H1 (cell line): ENCODE measurements at regions not wholly inside any gene's neighbourhood (a gene's known extent, or its start where the extent isn't known, plus 50 kb on each side); places are given as distances from the start of the nearest gene placed in this dataset.

Source experiments
- CTCF ChIA-PET: fragments of 300-600 bp; sonication (Branson Sonifier 250); formaldehyde crosslinking; loops from one replicate; lab custom pipeline; 2021; ENCODE audit not compliant: partially characterized antibody; lab: Charles Lee
- POLR2A ChIA-PET: fragments of 300-600 bp; sonication (Branson Sonifier 250); formaldehyde crosslinking; loops from one replicate; lab custom pipeline; 2021; ENCODE audit warnings: inconsistent platforms; ENCODE audit not compliant: partially characterized antibody; lab: Charles Lee
- DNase-seq, 2 experiments: peaks; one replicate each; pipeline versions ENCODE4 v3.0.0 to v3.0.0-alpha.2; 2010 to 2022; ENCODE audit warnings: low spot score in 2 of 2, low read depth in 1 of 2, mixed read lengths in 1 of 2
- FAIRE-seq: peaks from 2 replicates; lab custom pipeline; 2011; peaks lifted over from hg19 to GRCh38; lab: Jason Lieb, UNC
- H2AFZ ChIP-seq: 2 replicates; pipeline ENCODE4 v1.8.1; 2012; ENCODE audit warnings: low read length, inconsistent platforms
- H2AK5ac ChIP-seq: 2 replicates; pipeline ENCODE4 v1.6.1; 2013; ENCODE audit warnings: low read depth, low read length
- H2BK120ac ChIP-seq: replicated peaks from 2 replicates; pipeline ENCODE3; 2013; ENCODE audit warnings: low read depth, low read length, inconsistent platforms
- H2BK12ac ChIP-seq: 2 replicates; pipeline ENCODE4 v1.6.1; 2013; ENCODE audit warnings: low read depth, low read length
- H2BK15ac ChIP-seq: 2 replicates; pipeline ENCODE4 v1.6.1; 2013; ENCODE audit warnings: low read length
- H2BK20ac ChIP-seq: 2 replicates; pipeline ENCODE4 v1.6.1; 2013; ENCODE audit warnings: low read length
- H2BK5ac ChIP-seq: 2 replicates; pipeline ENCODE4 v1.6.1; 2013; ENCODE audit warnings: low read depth, low read length
- H3K14ac ChIP-seq: 2 replicates; pipeline ENCODE4 v1.6.1; 2013; ENCODE audit warnings: inconsistent platforms; ENCODE audit not compliant: insufficient read length
- H3K18ac ChIP-seq: 2 replicates; pipeline ENCODE4 v1.6.1; 2013; ENCODE audit warnings: low read length; ENCODE audit errors: extremely low read depth
- H3K23ac ChIP-seq: 2 replicates; pipeline ENCODE4 v1.6.1; 2013; ENCODE audit warnings: inconsistent platforms; ENCODE audit not compliant: insufficient read length
- H3K23me2 ChIP-seq: 2 replicates; pipeline ENCODE4 v1.6.1; 2013; ENCODE audit warnings: low read depth, low read length
- H3K27ac ChIP-seq: 2 replicates; pipeline ENCODE4 v1.6.1; 2011; ENCODE audit warnings: low read depth, low read length, inconsistent platforms
- H3K27me3 ChIP-seq, 4 experiments: replicated peaks in 1 of 4; 1 replicate in 1 of 4; 2 replicates in 3 of 4; pipeline versions ENCODE4 v1.6.1 to v1.8.1; 2011 to 2013; ENCODE audit warnings: low read length in 3 of 4, mild to moderate bottlenecking in 3 of 4, inconsistent platforms in 2 of 4, mixed read lengths in 2 of 4, moderate library complexity in 1 of 4; ENCODE audit not compliant: control insufficient read depth in 3 of 4, insufficient read depth in 3 of 4; ENCODE audit errors: extremely low read depth in 1 of 4
- H3K36me3 ChIP-seq, 4 experiments: 2 replicates each; pipeline versions ENCODE4 v1.6.1 to v1.8.1; 2011 to 2013; ENCODE audit warnings: mild to moderate bottlenecking in 4 of 4, low read length in 3 of 4, moderate library complexity in 2 of 4, control low read depth in 1 of 4, inconsistent platforms in 1 of 4; ENCODE audit not compliant: insufficient read depth in 4 of 4, control insufficient read depth in 2 of 4
- H3K4ac ChIP-seq: replicated peaks from 2 replicates; pipeline ENCODE3; 2013; ENCODE audit warnings: low read length, low read depth, mixed read lengths, inconsistent platforms; ENCODE audit not compliant: insufficient read length
- H3K4me1 ChIP-seq, 4 experiments: replicated peaks in 1 of 4; 1 replicate in 1 of 4; 2 replicates in 3 of 4; pipeline versions ENCODE4 v1.6.1 to v1.8.1; 2011 to 2013; ENCODE audit warnings: low read length in 3 of 4, inconsistent platforms in 2 of 4, mixed read lengths in 1 of 4; ENCODE audit not compliant: insufficient read depth in 4 of 4, control insufficient read depth in 3 of 4
- H3K4me2 ChIP-seq, 2 experiments: 2 replicates each; pipeline versions ENCODE4 v1.6.1 to v1.8.1; 2011 to 2013; ENCODE audit warnings: low read depth in 2 of 2, low read length in 2 of 2, control low read depth in 1 of 2, inconsistent platforms in 1 of 2, mild to moderate bottlenecking in 1 of 2; ENCODE audit not compliant: insufficient read depth in 1 of 2
- H3K4me3 ChIP-seq, 4 experiments: fragments of 200-600, 300-600 bp in 1 of 4; sonication (generic), shearing (Covaris generic), sonication (Bioruptor Twin) in 1 of 4; 2 replicates each; pipeline versions ENCODE4 v1.5.1 to v1.8.1; 2011 to 2016; ENCODE audit warnings: low read length in 4 of 4, low read depth in 3 of 4, control low read depth in 2 of 4, inconsistent platforms in 2 of 4, mild to moderate bottlenecking in 2 of 4, mixed read lengths in 1 of 4, moderate library complexity in 1 of 4; ENCODE audit not compliant: insufficient read depth in 2 of 4; ENCODE audit errors: extremely low read depth in 1 of 4
- H3K56ac ChIP-seq: replicated peaks from 2 replicates; pipeline ENCODE3; 2013; ENCODE audit warnings: low read depth, mild to moderate bottlenecking, mixed read lengths, low read length, inconsistent platforms; ENCODE audit not compliant: insufficient read length
- H3K79me1 ChIP-seq: 2 replicates; pipeline ENCODE4 v1.6.1; 2013; ENCODE audit warnings: low read depth, low read length, control low read depth
- H3K79me2 ChIP-seq, 2 experiments: 2 replicates each; pipeline versions ENCODE4 v1.6.1 to v1.8.1; 2012 to 2013; ENCODE audit warnings: low read length in 2 of 2, mild to moderate bottlenecking in 2 of 2, inconsistent platforms in 1 of 2; ENCODE audit not compliant: insufficient read depth in 2 of 2, control insufficient read depth in 1 of 2
- H3K9ac ChIP-seq, 4 experiments: replicated peaks in 1 of 4; 1 replicate in 1 of 4; 2 replicates in 3 of 4; pipeline versions ENCODE4 v1.6.1 to v1.8.1; 2011 to 2013; ENCODE audit warnings: low read depth in 3 of 4, low read length in 3 of 4, control low read depth in 2 of 4, mild to moderate bottlenecking in 2 of 4, moderate library complexity in 2 of 4, inconsistent platforms in 1 of 4; ENCODE audit errors: extremely low read depth in 1 of 4
- H3K9me3 ChIP-seq, 2 experiments: 2 replicates each; pipeline versions ENCODE4 v1.6.1 to v1.8.1; 2012 to 2013; ENCODE audit warnings: mild to moderate bottlenecking in 2 of 2, moderate library complexity in 2 of 2, control low read depth in 1 of 2, inconsistent platforms in 1 of 2, low read depth in 1 of 2, low read length in 1 of 2, mixed read lengths in 1 of 2; ENCODE audit not compliant: insufficient read depth in 2 of 2
- H4K20me1 ChIP-seq, 2 experiments: replicated peaks in 1 of 2; 2 replicates each; pipeline versions ENCODE3 to v1.8.1; 2011 to 2013; ENCODE audit warnings: inconsistent platforms in 2 of 2, low read length in 2 of 2, mild to moderate bottlenecking in 1 of 2; ENCODE audit not compliant: insufficient read depth in 2 of 2, control insufficient read depth in 1 of 2
- H4K5ac ChIP-seq: 2 replicates; pipeline ENCODE4 v1.6.1; 2013; ENCODE audit warnings: low read length, low read depth, mixed read lengths, inconsistent platforms; ENCODE audit not compliant: insufficient read length
- H4K8ac ChIP-seq: 2 replicates; pipeline ENCODE4 v1.8.0; 2013; ENCODE audit warnings: mild to moderate bottlenecking, moderate library complexity, low read length, inconsistent platforms; ENCODE audit not compliant: insufficient read depth; ENCODE audit errors: extremely low read depth
- H4K91ac ChIP-seq: replicated peaks from 2 replicates; pipeline ENCODE3; 2013; ENCODE audit warnings: low read length, mixed read lengths, inconsistent platforms; ENCODE audit not compliant: insufficient read length
- ASH2L ChIP-seq: fragments of 200-600, 300-600 bp; sonication (generic); IDR thresholded peaks from one replicate; pipeline ENCODE4 v1.7.1; 2017; ENCODE audit warnings: low read length
- BACH1 ChIP-seq: IDR thresholded peaks from 2 replicates; pipeline ENCODE4 v1.6.1; 2012; ENCODE audit warnings: low read length, improper control_type of control experiment
- GABPA ChIP-seq: IDR thresholded peaks from 2 replicates; pipeline ENCODE4 v1.6.1; 2011; ENCODE audit warnings: mild to moderate bottlenecking, low read length, moderate library complexity, borderline replicate concordance; ENCODE audit not compliant: insufficient read depth
- HDAC6 ChIP-seq: IDR thresholded peaks from one replicate; pipeline ENCODE4 v1.7.1; 2012; ENCODE audit warnings: low read depth, mild to moderate bottlenecking, inconsistent platforms, low read length, moderate library complexity
- KDM5A ChIP-seq: fragments of 200-600 bp; IDR thresholded peaks from 2 replicates; pipeline ENCODE4 v1.7.1; 2012; ENCODE audit warnings: mild to moderate bottlenecking, low read length, inconsistent platforms, mixed read lengths
- PHF8 ChIP-seq: fragments of 200-600 bp; sonication (generic); conservative IDR thresholded peaks from 2 replicates; pipeline ENCODE4 v1.7.1; 2012; ENCODE audit warnings: low read depth, mild to moderate bottlenecking, inconsistent platforms, low read length, moderate library complexity
- POLR2A ChIP-seq, 2 experiments: IDR thresholded peaks; 1 replicate in 1 of 2; 2 replicates in 1 of 2; pipeline ENCODE4 v1.6.1; 2011; ENCODE audit warnings: low read depth in 2 of 2, low read length in 2 of 2, mild to moderate bottlenecking in 2 of 2; ENCODE audit errors: control extremely low read depth in 1 of 2
- RFX5 ChIP-seq: IDR thresholded peaks from 2 replicates; pipeline ENCODE4 v1.6.1; 2011; ENCODE audit warnings: low read depth, low read length, improper control_type of control experiment, borderline replicate concordance
- RXRA ChIP-seq: IDR thresholded peaks from 2 replicates; pipeline ENCODE4 v1.6.1; 2011; ENCODE audit warnings: low read depth, mild to moderate bottlenecking, low read length, moderate library complexity; ENCODE audit not compliant: insufficient read depth
- SAP30 ChIP-seq: fragments of 300-600 bp; sonication (generic); IDR thresholded peaks from 2 replicates; pipeline ENCODE4 v1.7.1; 2012; ENCODE audit warnings: low read length, moderate library complexity, mild to moderate bottlenecking, inconsistent platforms; ENCODE audit not compliant: insufficient read depth, insufficient replicate concordance
- SRF ChIP-seq: IDR thresholded peaks from 2 replicates; pipeline ENCODE4 v1.6.1; 2011; ENCODE audit warnings: mild to moderate bottlenecking, low read depth, low read length, moderate library complexity
- SUZ12 ChIP-seq: fragments of 200-600 bp; sonication (generic); IDR thresholded peaks from 2 replicates; pipeline ENCODE4 v1.6.1; 2012; ENCODE audit warnings: mild to moderate bottlenecking, inconsistent platforms, low read length, moderate library complexity, mixed read lengths
- TAF1 ChIP-seq: IDR thresholded peaks from 2 replicates; pipeline ENCODE4 v1.6.1; 2011; ENCODE audit warnings: mild to moderate bottlenecking, low read depth, low read length
- TBP ChIP-seq: IDR thresholded peaks from 2 replicates; pipeline ENCODE4 v1.6.1; 2011; ENCODE audit warnings: low read depth, low read length, improper control_type of control experiment
- ZNF274 ChIP-seq: IDR thresholded peaks from 2 replicates; pipeline ENCODE4 v1.7.0; 2012; ENCODE audit warnings: low read length, borderline replicate concordance; ENCODE audit errors: extremely low read depth
- WGBS, 2 experiments: shearing (Covaris generic) in 1 of 2; methylation state at CpG; one replicate each; pipeline versions ENCODE4 v1.1.6 to v1.1.7; 2013 to 2015; ENCODE audit warnings: low lambda C conversion rate in 2 of 2, mixed read lengths in 2 of 2, inconsistent platforms in 1 of 2, low coverage in 1 of 2, missing lambda C conversion rate in 1 of 2; ENCODE audit not compliant: insufficient replicate concordance in 2 of 2, insufficient coverage in 1 of 2, insufficient read length in 1 of 2; ENCODE audit errors: extremely low coverage in 1 of 2, missing lambda C conversion rate in 1 of 2; 5-methylcytosine and 5-hydroxymethylcytosine counted together

GRCh38 chrX:87409113-87409841, 108.3 kb upstream of the KLHL4 start:
- H2BK5ac ChIP-seq = no peak overlapping the region
- H3K23me2 ChIP-seq = no peaks in the 10 kb centered on the region
- no peak overlapping the region for H3K4me3 ChIP-seq
- H3K4me1 ChIP-seq = no peaks in the 10 kb centered on the region
- no peaks in the 10 kb centered on the region for H3K79me1 ChIP-seq
- H3K56ac ChIP-seq = no peak overlapping the region
- no peaks in the 10 kb centered on the region for H3K9me3 ChIP-seq
- no peak overlapping the region for H2BK120ac ChIP-seq
- no peak overlapping the region for H3K27ac ChIP-seq
- ChIA-PET CTCF (no interaction called here), POLR2A (no interaction called here)
- 93% methylated on average over 6 of the region's 7 CpGs; no CpG with 5 or more reads in 1 of the 2 experiments for WGBS, 2 experiments
- H2BK15ac ChIP-seq = no peak overlapping the region
- no peak overlapping the region for H4K91ac ChIP-seq
- DNase-seq (no peak), FAIRE-seq (no peak)
- no peak overlapping the region for H3K14ac ChIP-seq
- H3K27me3 ChIP-seq = no peaks in the 10 kb centered on the region
- H2AK5ac ChIP-seq = no peak overlapping the region
- H3K23ac ChIP-seq = no peak overlapping the region
- H3K4ac ChIP-seq = no peak overlapping the region
- no peaks in the 10 kb centered on the region for H3K36me3 ChIP-seq
- no peak overlapping the region for H3K4me2 ChIP-seq
- no peak overlapping the region for H2BK12ac ChIP-seq
- H3K79me2 ChIP-seq = no peaks in the 10 kb centered on the region
- H4K20me1 ChIP-seq = no peaks in the 10 kb centered on the region
- no peak overlapping the region for H2BK20ac ChIP-seq
- no peak overlapping the region for H4K5ac ChIP-seq
- H2AFZ ChIP-seq = no peak overlapping the region
- H3K18ac ChIP-seq = no peak overlapping the region
- H4K8ac ChIP-seq = no peak overlapping the region
- no peak overlapping the region for H3K9ac ChIP-seq
- TF ChIP-seq GABPA = no peak
- no peak for TF ChIP-seq PHF8
- no peak for TF ChIP-seq SRF
- no peak for TF ChIP-seq HDAC6
- TF ChIP-seq SAP30 = no peak
- no peak for TF ChIP-seq KDM5A
- no peak for TF ChIP-seq RFX5
- TF ChIP-seq ZNF274 = no peak
- TF ChIP-seq SUZ12 = no peak
- TF ChIP-seq ASH2L = no peak
- no peak for TF ChIP-seq TBP
- no peak for TF ChIP-seq BACH1
- no peak for TF ChIP-seq TAF1
- TF ChIP-seq POLR2A (IDR thresholded peaks at IDR 0.05; ENCODE audit: control extremely low read depth in 1 of 2, low read depth in 2 of 2, low read length in 2 of 2) = no peak
- no peak for TF ChIP-seq RXRA
